PC-9 (cell line): ENCODE measurements at regions not wholly inside any gene's neighbourhood (a gene's known extent, or its start where the extent isn't known, plus 50 kb on each side); places are given as distances from the start of the nearest gene placed in this dataset.

Experiments
- BruUV-seq: library from RNA; stranded (reverse); fragments of 400-500 nt; replicated peaks from 2 replicates; lab custom pipeline; 2021; lab: Mats Ljungman, UMichigan
- CTCF ChIA-PET: fragments of 300-600 bp; sonication (Branson Sonifier 250); formaldehyde crosslinking; loops from one replicate; lab custom pipeline; 2022; ENCODE audit warnings: antibody characterized with exemption; lab: Charles Lee
- POLR2A ChIA-PET: fragments of 300-600 bp; sonication (Branson Sonifier 250); formaldehyde crosslinking; loops from one replicate; lab custom pipeline; 2022; ENCODE audit warnings: antibody characterized with exemption; ENCODE audit not compliant: unreplicated experiment; lab: Charles Lee
- DNase-seq, 2 experiments: peaks; one replicate each; pipeline versions ENCODE4 v3.0.0 to v3.0.0-alpha.2; 2015 to 2022; ENCODE audit warnings: mixed read lengths in 1 of 2
- H2AFZ ChIP-seq: fragments of 200-600 bp; sonication (generic); 2 replicates; pipeline ENCODE4 v1.8.1; 2017; ENCODE audit warnings: antibody characterized with exemption
- H3F3A ChIP-seq: fragments of 200-600 bp; sonication (generic); 2 replicates; pipeline ENCODE4 v1.8.1; 2017; ENCODE audit warnings: antibody characterized with exemption, mild to moderate bottlenecking, low read depth; ENCODE audit not compliant: insufficient read depth
- H3K27ac ChIP-seq: fragments of 200-600 bp; sonication (generic); 2 replicates; pipeline ENCODE4 v1.6.1; 2016; ENCODE audit warnings: mixed run types
- H3K27me3 ChIP-seq: fragments of 200-600 bp; sonication (generic); 2 replicates; pipeline ENCODE4 v1.6.1; 2016; ENCODE audit warnings: low read depth, mixed run types; ENCODE audit not compliant: insufficient read depth
- H3K36me3 ChIP-seq: fragments of 200-600 bp; sonication (generic); 2 replicates; pipeline ENCODE4 v1.6.1; 2016; ENCODE audit warnings: low read depth, mixed run types
- H3K4me1 ChIP-seq: fragments of 200-600 bp; sonication (generic); replicated peaks from 2 replicates; pipeline ENCODE4 v1.6.1; 2016; ENCODE audit warnings: mixed run types; ENCODE audit not compliant: insufficient read depth
- H3K4me2 ChIP-seq: fragments of 200-600 bp; sonication (generic); 2 replicates; pipeline ENCODE4 v1.6.1; 2017; ENCODE audit warnings: mixed run types
- H3K4me3 ChIP-seq: fragments of 200-600 bp; sonication (generic); 2 replicates; pipeline ENCODE4 v1.6.1; 2016; ENCODE audit warnings: mixed run types
- H3K79me2 ChIP-seq: fragments of 200-600 bp; sonication (generic); 2 replicates; pipeline ENCODE4 v1.6.1; 2017; ENCODE audit warnings: low read depth, mixed run types
- H3K9me2 ChIP-seq: fragments of 200-600 bp; sonication (generic); 2 replicates; pipeline ENCODE4 v1.8.1; 2017; ENCODE audit warnings: mild to moderate bottlenecking; ENCODE audit not compliant: insufficient read depth
- H3K9me3 ChIP-seq: fragments of 200-600 bp; sonication (generic); 2 replicates; pipeline ENCODE4 v1.8.1; 2016; ENCODE audit warnings: low read depth; ENCODE audit not compliant: insufficient read depth
- H4K20me1 ChIP-seq: fragments of 200-600 bp; sonication (generic); 2 replicates; pipeline ENCODE4 v1.8.1; 2017; ENCODE audit not compliant: insufficient read depth
- EZH2 ChIP-seq: fragments of 200-600 bp; sonication (generic); IDR thresholded peaks from 2 replicates; pipeline ENCODE4 v1.8.0; 2017; ENCODE audit warnings: antibody characterized with exemption, low read depth
- intact Hi-C: fragments of 100-400 bp; cut with micrococcal nuclease; formaldehyde crosslinking; loops from one replicate; pipeline ENCODE4 v1.10.0; 2022; ENCODE audit not compliant: unreplicated experiment
- TF ChIP-seq, protein P1 (sequence below): fragments of 200-600 bp; sonication (generic); conservative IDR thresholded peaks from 2 replicates; pipeline ENCODE4 v1.6.1; 2017; ENCODE audit warnings: mixed run types, antibody characterized with exemption, mild to moderate bottlenecking, moderate library complexity

DNA sequence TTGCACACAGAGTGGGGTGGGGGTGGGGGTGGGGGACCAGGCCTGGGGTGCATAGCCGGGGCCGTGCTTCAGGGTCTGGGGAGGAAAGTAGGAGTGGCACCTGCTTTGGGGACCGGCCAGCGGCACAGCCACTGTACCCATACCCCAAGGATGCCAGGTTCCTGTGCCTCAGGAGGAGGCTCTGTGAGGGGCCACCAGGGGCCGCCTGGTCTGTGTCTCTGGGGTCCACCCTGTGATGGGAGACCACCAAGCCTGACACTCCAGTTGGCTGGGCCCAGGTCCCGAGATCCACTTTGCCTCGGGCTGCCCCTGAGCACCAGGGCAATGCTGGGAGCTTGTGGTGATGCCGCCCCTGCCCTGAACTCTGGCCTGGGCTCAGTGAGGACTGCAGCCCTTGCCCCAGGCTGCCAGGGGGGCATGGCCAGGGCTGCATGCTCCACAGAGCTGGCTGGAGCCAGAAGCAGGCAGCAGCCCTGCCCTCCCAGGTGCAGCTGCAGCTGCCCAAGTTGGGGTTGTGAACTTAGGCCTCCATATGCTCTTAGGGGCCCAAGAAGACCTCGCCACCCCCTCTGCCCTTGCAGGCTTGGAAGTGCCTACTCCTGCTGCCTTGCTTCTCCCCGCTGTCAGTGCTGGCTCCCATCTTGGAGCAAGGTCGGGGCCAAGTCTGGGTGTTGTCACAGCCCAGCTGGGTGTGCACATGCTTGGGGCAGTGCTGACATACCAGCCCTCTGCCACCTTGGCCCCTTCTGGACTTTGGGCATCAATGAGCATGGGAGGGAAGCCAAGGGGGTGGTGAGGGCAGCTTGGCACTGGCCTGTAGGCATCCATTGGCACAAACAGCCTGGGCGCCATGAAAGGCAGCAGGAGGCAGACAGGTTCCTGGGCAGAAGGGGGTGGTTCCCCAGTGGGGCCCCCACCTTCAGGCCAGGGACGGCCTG, 123.3 kb upstream of the THY1 start:
- Histone ChIP-seq H3K27me3 (no peaks in the 10 kb centered on the region), H3F3A (no peaks in the 10 kb centered on the region), H3K79me2 (no peaks in the 10 kb centered on the region), H3K4me3 (no peak overlapping the region), H3K4me1 (0 out of 2 replicates have a peak, but pooled peaks cover 6% of the 10 kb centered on the region), H2AFZ (no peak overlapping the region), H4K20me1 (no peaks in the 10 kb centered on the region; the same call in 1 of the 2 replicates), H3K9me3 (peaks cover 5% of the 10 kb centered on the region; the same call in 1 of the 2 replicates), H3K36me3 (no peaks in the 10 kb centered on the region), H3K4me2 (no peak overlapping the region), H3K9me2 (no peaks in the 10 kb centered on the region), H3K27ac (no peak overlapping the region)
- no peak for TF ChIP-seq EZH2
- TF ChIP-seq, protein P1, sequence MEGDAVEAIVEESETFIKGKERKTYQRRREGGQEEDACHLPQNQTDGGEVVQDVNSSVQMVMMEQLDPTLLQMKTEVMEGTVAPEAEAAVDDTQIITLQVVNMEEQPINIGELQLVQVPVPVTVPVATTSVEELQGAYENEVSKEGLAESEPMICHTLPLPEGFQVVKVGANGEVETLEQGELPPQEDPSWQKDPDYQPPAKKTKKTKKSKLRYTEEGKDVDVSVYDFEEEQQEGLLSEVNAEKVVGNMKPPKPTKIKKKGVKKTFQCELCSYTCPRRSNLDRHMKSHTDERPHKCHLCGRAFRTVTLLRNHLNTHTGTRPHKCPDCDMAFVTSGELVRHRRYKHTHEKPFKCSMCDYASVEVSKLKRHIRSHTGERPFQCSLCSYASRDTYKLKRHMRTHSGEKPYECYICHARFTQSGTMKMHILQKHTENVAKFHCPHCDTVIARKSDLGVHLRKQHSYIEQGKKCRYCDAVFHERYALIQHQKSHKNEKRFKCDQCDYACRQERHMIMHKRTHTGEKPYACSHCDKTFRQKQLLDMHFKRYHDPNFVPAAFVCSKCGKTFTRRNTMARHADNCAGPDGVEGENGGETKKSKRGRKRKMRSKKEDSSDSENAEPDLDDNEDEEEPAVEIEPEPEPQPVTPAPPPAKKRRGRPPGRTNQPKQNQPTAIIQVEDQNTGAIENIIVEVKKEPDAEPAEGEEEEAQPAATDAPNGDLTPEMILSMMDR: no peak
- CTCF ChIA-PET: no interaction called here
- intact Hi-C loops: no loop called here
- BruUV-seq: no TSS peak
- no peak for DNase-seq
- POLR2A ChIA-PET: no interaction called here

- Histone ChIP-seq H2AFZ (no peak overlapping the region), H3K4me2 (no peak overlapping the region), H3F3A (no peaks in the 10 kb centered on the region), H3K36me3 (no peaks in the 10 kb centered on the region), H4K20me1 (no peaks in the 10 kb centered on the region; the same call in 1 of the 2 replicates), H3K4me1 (no peaks in the 10 kb centered on the region), H3K9me3 (no peaks in the 10 kb centered on the region), H3K27me3 (peaks cover 5% of the 10 kb centered on the region; the same call in 1 of the 2 replicates), H3K79me2 (no peaks in the 10 kb centered on the region), H3K9me2 (no peaks in the 10 kb centered on the region), H3K27ac (no peak overlapping the region), H3K4me3 (no peak overlapping the region)
- CTCF ChIA-PET: no interaction called here
- no peak for DNase-seq
- intact Hi-C loops: no loop called here
- TF ChIP-seq, protein P1: no peak
- no peak for TF ChIP-seq EZH2
- no TSS peak for BruUV-seq
- POLR2A ChIA-PET: no interaction called here
Observed at GRCh38 chr11:119540370-119541125, 117.6 kb upstream of the THY1 start.

DNA sequence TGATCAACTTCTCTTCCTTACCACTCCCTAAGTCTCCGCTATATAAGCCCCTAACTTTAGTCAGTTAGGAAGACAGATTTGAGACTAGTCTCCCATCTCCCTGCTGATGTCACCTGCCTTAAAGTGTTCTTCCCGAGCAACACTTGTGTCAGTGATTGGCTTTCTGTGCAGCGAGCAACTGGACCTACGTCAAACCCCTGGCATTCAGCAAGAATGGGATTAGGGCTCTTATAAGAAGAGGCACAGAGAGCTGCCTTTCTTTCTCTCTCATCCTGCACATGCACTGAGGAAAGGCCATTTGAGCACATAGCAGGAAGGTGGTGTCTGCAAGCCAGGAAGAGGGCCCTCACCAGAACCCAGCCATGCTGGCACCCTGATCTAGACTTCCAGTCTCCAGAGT, 116.6 kb upstream of the THY1 start:
- Histone ChIP-seq H2AFZ (no peak overlapping the region), H3F3A (no peaks in the 10 kb centered on the region), H3K36me3 (no peaks in the 10 kb centered on the region), H3K27ac (no peak overlapping the region), H3K79me2 (no peaks in the 10 kb centered on the region), H3K9me3 (no peaks in the 10 kb centered on the region), H3K27me3 (peaks cover 5% of the 10 kb centered on the region; the same call in 1 of the 2 replicates), H4K20me1 (no peaks in the 10 kb centered on the region; the same call in 1 of the 2 replicates), H3K4me1 (no peaks in the 10 kb centered on the region), H3K4me3 (no peak overlapping the region), H3K9me2 (no peaks in the 10 kb centered on the region), H3K4me2 (no peak overlapping the region)
- intact Hi-C loops: loop anchor here (10.0 kb wide), 1 partner anchor 65 kb away; no protein-coding TSS in a partner anchor
- peak in 1 of 2 experiments; percentile 28 for DNase-seq
- no TSS peak for BruUV-seq
- CTCF ChIA-PET: no interaction called here
- POLR2A ChIA-PET: no interaction called here
- TF ChIP-seq EZH2: no peak
- TF ChIP-seq, protein P1: no peak
